Activated naive CD4-positive, alpha-beta T cell treated with anti-CD3 and anti-CD28 coated beads for 36 hours (primary cell): ENCODE measurements at regions not wholly inside any gene's neighbourhood (a gene's known extent, or its start where the extent isn't known, plus 50 kb on each side); places are given as distances from the start of the nearest gene placed in this dataset.

Source experiments
- CTCF ChIA-PET: fragments of 350-600 bp; sonication (Branson Sonifier 250); formaldehyde crosslinking; loops from one replicate; lab custom pipeline; 2021; ENCODE audit warnings: antibody characterized with exemption; lab: Charles Lee
- DNase-seq: peaks from one replicate; pipeline ENCODE4 v3.0.0-alpha.2; 2020
- H3K27ac Mint-ChIP-seq: one replicate; pipeline ENCODE4 v1.8.0; 2021; ENCODE audit warnings: mild to moderate bottlenecking, mixed read lengths
- H3K27me3 Mint-ChIP-seq: one replicate; pipeline ENCODE4 v1.8.0; 2021; ENCODE audit warnings: low read depth, mixed read lengths
- H3K36me3 Mint-ChIP-seq: one replicate; pipeline ENCODE4 v1.8.0; 2021; ENCODE audit warnings: low read depth, mixed read lengths
- H3K4me1 Mint-ChIP-seq: one replicate; pipeline ENCODE4 v1.8.0; 2021; ENCODE audit warnings: low read depth, mixed read lengths
- H3K4me3 Mint-ChIP-seq: one replicate; pipeline ENCODE4 v1.8.0; 2021; ENCODE audit warnings: mild to moderate bottlenecking, moderate library complexity, mixed read lengths
- H3K9me3 Mint-ChIP-seq: one replicate; pipeline ENCODE4 v1.8.0; 2021; ENCODE audit warnings: mixed read lengths
- intact Hi-C: fragments of 100-400 bp; cut with micrococcal nuclease; formaldehyde crosslinking; loops from one replicate; pipeline ENCODE4 v1.15.1; 2023

- intact Hi-C loops, result no loop called here
- Mint-ChIP-seq H3K9me3 (peaks cover 2% of the 10 kb centered on the region), H3K36me3 (no peaks in the 10 kb centered on the region), H3K27me3 (no peaks in the 10 kb centered on the region), H3K27ac (no peak overlapping the region), H3K4me3 (no peak overlapping the region), H3K4me1 (no peaks in the 10 kb centered on the region)
- CTCF ChIA-PET, result interaction anchor here (0.6 kb wide), 1 partner anchor 100 kb away, joined by 3 read pairs; no protein-coding TSS in a partner anchor
- no peak for DNase-seq
Observed at GRCh38 chr12:115404761-115405470, 720.9 kb upstream of the TBX3 start.

GRCh38 chr12:115403689-115404088 is 719.7 kb upstream of the TBX3 start:
- H3K27ac Mint-ChIP-seq, result no peak overlapping the region
- CTCF ChIA-PET, result no interaction called here
- H3K9me3 Mint-ChIP-seq, result no peaks in the 10 kb centered on the region
- no peaks in the 10 kb centered on the region for H3K36me3 Mint-ChIP-seq
- no peak overlapping the region for H3K4me3 Mint-ChIP-seq
- H3K27me3 Mint-ChIP-seq, result no peaks in the 10 kb centered on the region
- H3K4me1 Mint-ChIP-seq, result no peaks in the 10 kb centered on the region
- intact Hi-C loops, result no loop called here
- no peak for DNase-seq

- intact Hi-C loops, result no loop called here
- Mint-ChIP-seq H3K27ac (no peak overlapping the region), H3K36me3 (no peaks in the 10 kb centered on the region), H3K4me1 (no peaks in the 10 kb centered on the region), H3K4me3 (no peak overlapping the region), H3K27me3 (no peaks in the 10 kb centered on the region), H3K9me3 (no peaks in the 10 kb centered on the region)
- DNase-seq, result no peak
- CTCF ChIA-PET, result no interaction called here
Observed at GRCh38 chr12:115403253-115403652, 719.3 kb upstream of the TBX3 start.

- H3K4me3 Mint-ChIP-seq, result no peak overlapping the region
- intact Hi-C loops, result no loop called here
- H3K9me3 Mint-ChIP-seq, result no peaks in the 10 kb centered on the region
- no peak overlapping the region for H3K27ac Mint-ChIP-seq
- CTCF ChIA-PET, result no interaction called here
- no peaks in the 10 kb centered on the region for H3K4me1 Mint-ChIP-seq
- no peak for DNase-seq
- H3K36me3 Mint-ChIP-seq, result no peaks in the 10 kb centered on the region
- no peaks in the 10 kb centered on the region for H3K27me3 Mint-ChIP-seq
Observed at GRCh38 chr12:115402443-115403180, 718.6 kb upstream of the TBX3 start.

- Mint-ChIP-seq H3K4me3 (no peak overlapping the region), H3K36me3 (no peaks in the 10 kb centered on the region), H3K27me3 (no peaks in the 10 kb centered on the region), H3K4me1 (no peaks in the 10 kb centered on the region), H3K9me3 (peaks cover 4% of the 10 kb centered on the region), H3K27ac (no peak overlapping the region)
- no peak for DNase-seq
- CTCF ChIA-PET, result no interaction called here
- intact Hi-C loops, result no loop called here
Observed at GRCh38 chr12:115401761-115402160, 717.8 kb upstream of the TBX3 start.

- H3K9me3 Mint-ChIP-seq, result peaks cover 15% of the 10 kb centered on the region
- intact Hi-C loops, result no loop called here
- no peak for DNase-seq
- CTCF ChIA-PET, result no interaction called here
- H3K4me1 Mint-ChIP-seq, result no peaks in the 10 kb centered on the region
- H3K27me3 Mint-ChIP-seq, result no peaks in the 10 kb centered on the region
- no peak overlapping the region for H3K4me3 Mint-ChIP-seq
- H3K27ac Mint-ChIP-seq, result no peak overlapping the region
- no peaks in the 10 kb centered on the region for H3K36me3 Mint-ChIP-seq
Observed at GRCh38 chr12:115400011-115400410, 716.0 kb upstream of the TBX3 start.

GRCh38 chr12:115398311-115398781 is 714.4 kb upstream of the TBX3 start:
- H3K4me1 Mint-ChIP-seq, result no peaks in the 10 kb centered on the region
- no peak overlapping the region for H3K27ac Mint-ChIP-seq
- CTCF ChIA-PET, result no interaction called here

GRCh38 chr12:115396567-115396966 is 712.6 kb upstream of the TBX3 start:
- H3K9me3 Mint-ChIP-seq, result peaks cover 16% of the 10 kb centered on the region

More at GRCh38 chr12:115398311-115398781, 714.4 kb upstream of the TBX3 start:
- peaks cover 15% of the 10 kb centered on the region for H3K9me3 Mint-ChIP-seq
- H3K27me3 Mint-ChIP-seq, result no peaks in the 10 kb centered on the region
- no peaks in the 10 kb centered on the region for H3K36me3 Mint-ChIP-seq
- DNase-seq, result no peak
- intact Hi-C loops, result no loop called here
- H3K4me3 Mint-ChIP-seq, result no peak overlapping the region

GRCh38 chr12:115394496-115395220 is 710.7 kb upstream of the TBX3 start:
- intact Hi-C loops, result no loop called here
- no peak overlapping the region for H3K27ac Mint-ChIP-seq
- H3K9me3 Mint-ChIP-seq, result peaks cover 24% of the 10 kb centered on the region
- no peaks in the 10 kb centered on the region for H3K4me1 Mint-ChIP-seq
- no peaks in the 10 kb centered on the region for H3K27me3 Mint-ChIP-seq
- no peak for DNase-seq
- H3K36me3 Mint-ChIP-seq, result no peaks in the 10 kb centered on the region
- no peak overlapping the region for H3K4me3 Mint-ChIP-seq
- CTCF ChIA-PET, result no interaction called here

More at GRCh38 chr12:115396567-115396966, 712.6 kb upstream of the TBX3 start:
- Mint-ChIP-seq H3K27me3 (no peaks in the 10 kb centered on the region), H3K4me1 (no peaks in the 10 kb centered on the region), H3K36me3 (no peaks in the 10 kb centered on the region), H3K27ac (no peak overlapping the region), H3K4me3 (no peak overlapping the region)
- CTCF ChIA-PET, result interaction anchor here (1.3 kb wide), 1 partner anchor 13 kb away, joined by 3 read pairs; no protein-coding TSS in a partner anchor
- intact Hi-C loops, result no loop called here
- no peak for DNase-seq

GRCh38 chr12:115388139-115388538 is 704.2 kb upstream of the TBX3 start:
- Mint-ChIP-seq H3K9me3 (peaks cover 11% of the 10 kb centered on the region), H3K4me1 (no peaks in the 10 kb centered on the region), H3K36me3 (no peaks in the 10 kb centered on the region), H3K4me3 (no peak overlapping the region), H3K27me3 (no peaks in the 10 kb centered on the region), H3K27ac (no peak overlapping the region)
- no peak for DNase-seq
- intact Hi-C loops, result no loop called here
- CTCF ChIA-PET, result interaction anchor here (0.7 kb wide), 1 partner anchor 1886 kb away, joined by 3 read pairs; no protein-coding TSS in a partner anchor

GRCh38 chr12:115387467-115387901 is 703.5 kb upstream of the TBX3 start:
- CTCF ChIA-PET, result interaction anchor here (0.7 kb wide), 1 partner anchor 1886 kb away, joined by 3 read pairs; no protein-coding TSS in a partner anchor
- Mint-ChIP-seq H3K4me3 (no peak overlapping the region), H3K36me3 (no peaks in the 10 kb centered on the region), H3K27ac (no peak overlapping the region), H3K4me1 (no peaks in the 10 kb centered on the region), H3K9me3 (peaks cover 11% of the 10 kb centered on the region), H3K27me3 (no peaks in the 10 kb centered on the region)
- DNase-seq, result no peak
- intact Hi-C loops, result no loop called here

GRCh38 chr12:115386946-115387345 is 703.0 kb upstream of the TBX3 start:
- Mint-ChIP-seq H3K36me3 (no peaks in the 10 kb centered on the region), H3K4me1 (no peaks in the 10 kb centered on the region), H3K27me3 (no peaks in the 10 kb centered on the region), H3K9me3 (peaks cover 11% of the 10 kb centered on the region), H3K4me3 (no peak overlapping the region), H3K27ac (no peak overlapping the region)
- intact Hi-C loops, result no loop called here
- CTCF ChIA-PET, result no interaction called here
- no peak for DNase-seq
